Prostate gland (tissue), 2 donors: ENCODE measurements at regions not wholly inside any gene's neighbourhood (a gene's known extent, or its start where the extent isn't known, plus 50 kb on each side); places are given as distances from the start of the nearest gene placed in this dataset.

Source experiments
- CTCF ChIP-seq, 4 experiments: fragments of 200-600 bp in 2 of 4; fragments of 450-650 bp in 2 of 4; sonication (generic) in 2 of 4; IDR thresholded peaks; 1 replicate in 3 of 4; 2 replicates in 1 of 4; pipeline ENCODE4 v1.5.1; 2016 to 2019; ENCODE audit warnings: antibody characterized with exemption in 4 of 4, mild to moderate bottlenecking in 2 of 4, moderate library complexity in 2 of 4
- POLR2A ChIP-seq: fragments of 450-650 bp; IDR thresholded peaks from one replicate; pipeline ENCODE4 v1.6.1; 2016; ENCODE audit warnings: antibody characterized with exemption, mild to moderate bottlenecking

GRCh38 chr9:126235336-126236243, 91.0 kb upstream of the MVB12B start:
- no peak for TF ChIP-seq POLR2A
- TF ChIP-seq CTCF (IDR thresholded peaks at IDR 0.05): no peak
